NAMALWA (cell line): ENCODE measurements at regions not wholly inside any gene's neighbourhood (a gene's known extent, or its start where the extent isn't known, plus 50 kb on each side); places are given as distances from the start of the nearest gene placed in this dataset.
"Not testable (repeated sequence)": the region's sequence is repeated elsewhere in the genome, so short reads cannot be mapped to it uniquely, and the experiment has no call there.

ENCODE experiments used
- DNase-seq: peaks from one replicate; pipeline ENCODE4 v3.0.0-alpha.2; 2015; ENCODE audit warnings: low spot score

- DNase-seq = no peak
Observed at GRCh38 chr10:11691319-11691755, 50.8 kb upstream of the ECHDC3 start.

DNA sequence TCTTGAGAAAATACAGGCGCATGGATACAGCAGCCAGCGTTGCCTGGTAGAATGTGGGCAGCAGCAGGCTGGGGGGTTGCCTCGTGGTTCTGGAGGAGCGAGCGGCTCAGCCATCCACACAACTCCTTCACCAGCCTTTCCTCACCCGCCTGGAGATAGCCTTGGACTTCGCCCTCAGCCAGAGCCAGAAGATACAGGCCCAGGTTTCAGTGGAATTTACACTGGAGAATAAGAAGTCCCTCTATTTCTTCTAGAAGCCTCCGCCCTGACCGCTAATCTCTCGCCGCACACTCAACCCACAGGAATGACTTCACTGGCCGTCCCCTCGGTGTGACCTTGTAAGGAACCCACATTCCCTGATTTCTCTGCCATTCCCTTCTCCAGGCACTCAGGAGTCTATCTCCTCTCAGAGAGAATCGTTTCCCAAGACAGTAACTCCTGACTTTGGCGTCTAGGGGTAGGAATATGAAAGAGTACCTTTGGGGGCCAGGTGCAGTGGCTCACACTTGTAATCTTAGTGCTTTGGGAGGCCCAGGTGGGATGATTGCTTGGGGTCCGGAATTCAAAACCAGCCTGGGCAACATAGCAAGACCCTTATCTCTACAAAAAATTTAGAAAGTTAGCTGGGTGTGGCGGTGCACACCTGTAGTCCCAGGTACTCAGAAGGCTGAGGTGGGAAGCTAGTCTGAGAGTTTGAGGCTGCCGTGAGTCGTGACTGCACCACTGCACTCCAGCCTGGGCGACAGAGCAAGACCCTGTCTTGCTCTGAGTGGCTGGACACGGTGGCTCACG, 52.0 kb upstream of the ECHDC3 start:
- no peak for DNase-seq

- DNase-seq = not testable (repeated sequence)
Observed at GRCh38 chr10:11688448-11688795, 53.8 kb upstream of the ECHDC3 start.

- peak; percentile 44 for DNase-seq
Observed at GRCh38 chr10:11687779-11688447, 54.3 kb upstream of the ECHDC3 start.

DNA sequence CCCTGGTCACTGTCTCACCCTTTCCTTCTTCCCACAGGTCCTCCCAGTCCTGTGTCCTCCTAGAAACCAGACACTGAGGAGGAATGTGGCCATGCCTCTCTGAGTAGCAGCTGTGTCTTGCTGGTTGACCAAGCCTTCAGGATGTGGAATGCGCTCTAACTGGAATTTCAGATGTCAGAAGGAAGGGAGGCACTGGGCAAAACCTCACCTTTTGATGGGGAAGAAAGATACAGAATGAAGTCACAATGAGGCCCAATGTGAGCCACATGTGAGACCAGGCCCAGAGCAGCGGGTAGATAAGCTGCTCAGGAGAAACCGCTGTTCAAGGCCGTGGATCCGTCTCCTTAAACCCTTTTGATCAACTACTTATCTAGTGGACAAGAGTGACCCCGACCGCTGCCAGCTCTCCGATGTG, 54.8 kb upstream of the ECHDC3 start:
- DNase-seq = no peak

DNA sequence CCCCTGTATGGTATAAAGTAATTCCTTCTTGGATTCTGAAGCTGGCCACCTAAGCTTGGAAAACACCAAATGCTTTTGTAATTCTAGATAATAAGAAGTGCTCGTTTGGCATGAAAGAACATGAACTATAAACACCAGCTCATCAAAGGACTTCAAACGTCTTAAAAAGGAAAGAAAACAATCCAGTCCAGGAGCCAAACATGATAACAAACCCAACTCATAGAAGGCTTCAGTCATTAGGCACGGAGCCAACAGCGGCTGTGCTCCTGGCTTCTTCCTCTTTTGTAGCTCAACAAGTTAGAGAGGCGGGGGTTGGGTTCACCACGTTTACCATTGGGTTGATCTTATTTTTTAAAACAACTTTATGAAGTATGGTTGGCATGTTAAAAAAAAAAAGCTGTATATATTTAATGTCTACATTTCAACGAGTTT, 56.4 kb upstream of the ECHDC3 start:
- DNase-seq = peak; percentile 95

- DNase-seq = peak; percentile 92
Observed at GRCh38 chr10:11684717-11685645, 57.2 kb upstream of the ECHDC3 start.

DNA sequence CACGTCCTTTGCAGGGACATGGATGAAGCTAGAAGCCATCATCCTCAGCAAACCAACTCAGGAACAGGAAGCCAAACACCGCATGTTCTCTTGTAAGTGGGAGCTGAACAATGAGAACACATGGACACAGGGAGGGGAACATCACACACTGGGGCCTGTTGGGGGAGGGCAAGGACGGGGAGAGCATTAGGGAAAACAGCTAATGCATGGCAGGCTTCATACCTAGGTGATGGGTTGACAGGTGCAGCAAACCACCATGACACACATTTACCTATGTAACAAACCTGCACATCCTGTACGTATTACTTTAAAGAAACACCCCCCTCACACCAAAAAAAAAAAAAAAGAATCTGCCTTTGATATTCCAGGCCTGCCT, 57.9 kb upstream of the ECHDC3 start:
- DNase-seq = not testable (repeated sequence)

DNA sequence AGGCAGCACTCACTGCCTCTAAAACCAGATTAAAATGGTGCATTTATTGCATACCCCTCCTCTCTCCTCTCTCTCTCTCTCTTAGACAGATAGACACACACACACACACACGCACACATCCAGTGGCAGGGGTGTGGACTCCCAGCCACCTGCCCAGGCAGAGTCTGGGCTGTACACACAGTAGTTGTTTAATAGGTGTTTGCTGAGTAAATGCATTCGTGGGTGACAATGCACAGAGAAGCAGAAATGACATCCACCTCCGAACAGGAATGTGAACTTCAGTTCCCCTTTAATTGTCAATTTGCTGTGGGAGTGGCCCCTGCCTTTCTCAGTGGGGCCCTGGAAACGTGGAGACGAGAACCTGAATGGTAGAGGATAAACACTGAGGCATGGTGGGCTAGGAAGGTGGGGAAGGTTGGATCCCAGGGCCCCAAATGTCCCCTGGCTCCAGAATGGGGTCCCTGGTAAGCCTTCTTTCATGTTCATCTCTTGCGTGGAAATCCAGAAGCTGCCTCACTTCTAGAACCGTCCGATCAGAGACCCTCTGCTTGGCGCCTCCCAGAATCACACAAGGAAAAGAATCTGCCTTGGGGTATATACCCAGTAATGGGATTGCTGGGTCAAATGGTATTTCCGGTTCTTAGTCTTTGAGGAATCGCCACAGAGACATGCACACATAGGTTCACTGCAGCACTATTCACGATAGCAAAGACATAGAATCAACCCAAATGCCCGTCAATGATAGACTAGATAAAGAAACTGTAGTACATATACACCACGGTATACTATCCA, 58.5 kb upstream of the ECHDC3 start:
- DNase-seq = peak; percentile 47

DNA sequence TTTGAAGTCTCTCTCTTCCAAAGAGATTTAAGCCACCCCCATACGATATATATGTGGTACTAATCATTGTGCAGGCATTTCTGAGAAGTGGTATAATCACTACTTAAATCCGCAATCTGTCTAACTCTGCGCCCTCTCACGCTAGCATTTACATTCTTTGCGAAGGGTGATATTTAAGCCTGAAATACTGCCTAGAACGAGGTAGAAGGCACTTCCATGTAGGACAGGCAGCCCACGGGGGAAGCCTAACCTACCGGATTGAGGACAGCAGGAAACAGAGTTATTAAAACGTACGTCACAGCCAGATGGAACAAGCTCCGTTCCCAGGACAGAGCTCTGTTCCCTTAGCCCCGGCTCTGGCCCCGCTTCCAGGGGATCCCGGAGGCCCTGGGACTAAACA, 59.3 kb upstream of the ECHDC3 start:
- no peak for DNase-seq

DNA sequence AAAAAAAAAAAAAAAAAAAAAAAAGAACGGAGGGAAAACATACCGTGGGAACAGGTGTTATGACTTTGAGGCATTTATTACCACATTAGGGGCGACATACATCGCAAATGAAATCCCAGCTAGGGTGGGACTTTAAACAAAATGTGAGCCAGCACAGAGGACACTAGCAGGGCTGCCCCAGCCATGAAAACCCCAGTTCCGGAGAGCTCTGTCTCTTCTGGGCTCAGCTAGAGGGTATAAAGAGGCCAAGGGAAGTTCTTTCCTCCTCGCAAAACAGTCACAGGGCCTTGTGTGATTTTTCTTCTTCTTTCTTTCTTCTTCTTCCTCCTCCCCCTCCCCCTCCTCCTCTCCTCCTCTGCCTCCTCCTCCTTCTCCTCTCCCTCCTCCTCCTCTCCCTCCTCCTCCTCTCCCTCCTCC, 59.9 kb upstream of the ECHDC3 start:
- DNase-seq = peak; percentile 50

GRCh38 chr10:11680496-11680895, 61.7 kb upstream of the ECHDC3 start:
- no peak for DNase-seq

DNA sequence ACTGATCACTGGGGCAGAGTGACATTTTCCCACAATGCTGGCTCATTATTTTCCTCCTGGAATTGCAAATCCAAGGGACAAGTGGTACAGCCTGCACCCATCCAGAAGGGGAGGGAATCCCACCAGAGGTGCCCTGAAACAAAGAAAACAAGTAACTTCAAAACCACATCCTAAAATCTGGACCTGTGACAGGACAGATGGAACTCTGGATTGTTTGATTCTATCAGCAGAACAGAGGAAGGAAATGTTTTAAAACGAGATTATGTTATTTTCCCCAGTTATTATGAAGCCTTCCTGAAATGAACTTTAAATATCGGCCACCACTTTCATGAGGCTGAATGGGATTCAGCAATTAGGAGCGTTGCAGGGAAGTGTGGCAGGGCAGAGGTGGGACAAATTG, 62.2 kb upstream of the ECHDC3 start:
- no peak for DNase-seq

DNA sequence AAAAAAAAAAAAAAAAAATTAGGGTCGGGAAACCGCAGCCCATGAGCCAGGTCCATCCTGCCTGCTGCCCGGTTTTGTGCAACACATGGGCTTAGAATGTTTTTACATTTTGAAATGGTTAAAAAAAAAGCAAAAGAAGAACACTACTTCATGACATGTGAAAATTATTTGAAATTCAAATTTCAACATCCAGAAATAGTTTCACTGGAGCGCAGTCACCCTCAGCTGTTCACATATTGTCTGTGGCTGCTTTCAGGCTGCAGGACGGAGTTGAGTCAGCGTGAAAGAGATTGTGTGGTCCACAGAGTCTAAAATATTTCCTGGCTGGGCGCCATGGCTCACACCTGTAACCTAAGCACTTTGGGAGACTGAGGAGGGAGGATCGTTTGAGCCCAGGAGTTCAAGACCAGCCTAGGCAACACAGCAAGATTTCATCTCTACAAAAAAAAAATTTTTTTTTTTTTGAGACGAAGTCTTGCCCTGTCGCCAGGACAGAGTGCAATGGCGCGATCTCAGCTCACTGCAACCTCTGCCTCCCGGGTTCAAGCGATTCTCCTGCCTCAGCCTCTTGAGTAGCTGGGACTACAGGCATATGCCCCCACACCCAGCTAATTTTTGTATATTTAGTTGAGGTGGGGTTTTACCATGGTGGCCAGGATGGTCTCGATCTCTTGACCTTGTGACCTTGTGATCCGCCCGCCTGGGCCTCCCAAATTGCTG, 63.9 kb upstream of the ECHDC3 start:
- DNase-seq = peak; percentile 93

GRCh38 chr10:11677480-11677879, 64.7 kb upstream of the ECHDC3 start:
- DNase-seq = no peak

GRCh38 chr10:11673346-11674280, 62.2 kb upstream of the USP6NL start:
- peak; percentile 70 for DNase-seq

DNA sequence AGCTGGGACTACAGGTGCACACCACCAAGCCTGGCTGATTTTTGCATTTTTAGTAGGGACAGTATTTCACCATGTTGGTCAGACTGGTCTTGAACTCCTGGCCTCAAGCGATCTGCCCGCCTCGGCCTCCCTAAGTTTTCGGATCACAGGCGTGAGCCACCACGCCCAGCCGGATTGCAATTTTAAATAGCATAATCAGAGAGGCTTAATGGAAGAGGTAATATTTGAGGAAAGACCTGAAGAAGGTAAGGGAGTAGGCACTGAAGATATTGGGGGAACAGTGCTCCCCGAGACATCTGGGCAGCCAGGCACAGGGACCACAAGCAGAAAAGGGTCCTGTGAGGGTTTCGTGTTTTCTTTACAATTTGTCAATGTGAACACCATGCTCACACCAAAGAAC, 61.4 kb upstream of the USP6NL start:
- no peak for DNase-seq

DNA sequence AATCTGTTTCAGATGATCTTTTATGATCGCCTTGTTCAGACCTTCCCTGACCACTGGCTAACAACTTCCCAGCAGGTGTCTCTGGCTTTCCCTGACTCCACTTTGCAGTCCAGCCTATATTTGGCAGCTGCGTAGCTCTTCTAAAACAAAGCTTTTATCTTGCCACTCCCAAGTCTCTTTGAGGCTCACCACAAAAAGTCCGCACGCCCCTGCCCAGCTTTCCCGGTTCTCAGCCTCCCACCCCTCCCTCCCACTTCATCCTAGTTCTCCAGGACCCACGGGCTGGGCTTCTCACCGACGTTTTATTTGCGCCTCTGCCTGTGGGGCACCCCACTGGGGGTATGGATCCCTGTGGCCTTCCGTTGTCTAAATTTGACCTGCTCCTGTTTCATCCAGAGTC, 58.9 kb upstream of the USP6NL start:
- DNase-seq = no peak

GRCh38 chr10:11668847-11669610, 57.6 kb upstream of the USP6NL start:
- DNase-seq = peak; percentile 41
